GM19025 (cell line): ENCODE measurements at regions not wholly inside any gene's neighbourhood (a gene's known extent, or its start where the extent isn't known, plus 50 kb on each side); places are given as distances from the start of the nearest gene placed in this dataset.
"Not testable (repeated sequence)": the region's sequence is repeated elsewhere in the genome, so short reads cannot be mapped to it uniquely, and the experiment has no call there.

Source experiments
- ATAC-seq: cut with Tn5 transposase; IDR thresholded peaks from one replicate; pipeline ENCODE4 v1.9.1; 2021; ENCODE audit warnings: mild to moderate bottlenecking, low read depth, moderate library complexity; ENCODE audit not compliant: unreplicated experiment

DNA sequence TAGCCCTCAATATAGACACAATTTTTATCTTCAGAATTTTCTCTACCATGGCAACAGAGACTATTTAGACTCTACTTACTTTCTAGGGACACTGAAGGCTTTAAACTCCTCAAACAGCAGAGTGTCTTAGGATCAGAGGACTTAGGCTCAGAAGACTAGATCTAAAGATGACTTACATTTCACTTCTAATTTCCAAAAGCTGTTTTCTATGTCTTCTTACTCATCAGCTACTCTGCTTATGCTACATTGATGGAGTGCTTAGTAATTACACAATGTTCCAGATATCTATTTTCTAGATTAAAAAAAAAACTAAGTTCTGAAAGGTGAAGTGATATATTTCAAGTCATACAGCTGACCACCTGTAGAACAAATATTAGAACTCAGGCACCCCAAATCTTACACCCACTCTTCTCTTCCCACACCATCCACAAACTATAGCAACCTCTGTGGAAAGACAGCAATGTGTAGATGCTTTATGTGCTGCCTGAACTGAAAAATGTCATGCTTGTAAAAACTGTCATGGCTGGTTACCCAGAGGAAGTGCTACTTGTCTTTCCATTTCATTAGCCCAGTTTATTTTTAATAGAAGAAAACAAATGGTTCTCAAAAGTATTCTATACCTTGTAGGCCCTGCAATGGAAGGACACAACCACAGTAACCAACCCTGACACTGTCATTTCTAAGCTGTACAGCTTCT lies 831.0 kb upstream of the ACVR2A start:
- no peak for ATAC-seq

GRCh38 chr2:147008481-147008880 lies 836.3 kb upstream of the ACVR2A start:
- ATAC-seq, result no peak

DNA sequence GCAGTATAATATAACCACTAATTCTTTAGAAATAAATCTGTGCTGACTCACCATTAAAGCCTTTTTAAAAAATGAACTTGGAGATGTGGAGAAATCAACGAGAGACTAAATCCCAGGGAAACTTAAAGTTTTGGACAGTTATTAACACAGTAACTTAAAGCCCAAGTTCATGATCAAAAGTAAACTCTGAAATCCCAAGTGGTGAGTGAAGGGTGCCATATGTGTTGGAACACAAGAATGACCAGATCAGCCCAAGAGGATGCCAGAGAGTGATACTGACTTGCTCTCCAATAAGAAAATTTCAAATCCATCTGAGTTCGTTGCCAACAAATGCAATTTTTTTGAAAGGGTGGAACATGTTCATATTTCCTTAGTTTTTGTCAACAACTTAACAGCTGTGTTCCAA lies 838.1 kb upstream of the ACVR2A start:
- ATAC-seq, result no peak

- ATAC-seq, result no peak
Observed at GRCh38 chr2:147003081-147003480, 841.7 kb upstream of the ACVR2A start.

GRCh38 chr2:147002256-147002655 lies 842.6 kb upstream of the ACVR2A start:
- ATAC-seq, result no peak

DNA sequence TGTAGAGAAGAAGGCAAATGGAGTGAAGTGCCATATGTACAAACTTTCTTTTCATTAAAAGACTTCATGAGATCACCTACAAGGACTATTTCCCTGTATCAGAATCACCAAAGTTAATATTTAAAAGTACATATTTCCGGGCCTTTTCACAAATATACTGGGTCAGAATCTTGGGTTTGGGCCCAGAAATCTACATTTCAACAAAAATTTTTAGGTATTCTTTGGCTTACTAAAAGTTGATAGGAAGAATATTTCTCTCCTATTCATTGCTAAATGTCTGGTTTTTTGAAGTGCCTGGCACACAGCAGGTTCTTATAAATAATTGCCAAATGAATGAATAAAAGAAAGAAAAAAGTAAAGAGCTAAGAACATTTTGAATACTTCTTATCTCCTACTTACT lies 843.8 kb upstream of the ACVR2A start:
- ATAC-seq, result no peak

GRCh38 chr2:147000151-147000550 lies 844.7 kb upstream of the ACVR2A start:
- not testable (repeated sequence) for ATAC-seq

- no peak for ATAC-seq
Observed at GRCh38 chr2:146997945-146998344, 846.9 kb upstream of the ACVR2A start.

DNA sequence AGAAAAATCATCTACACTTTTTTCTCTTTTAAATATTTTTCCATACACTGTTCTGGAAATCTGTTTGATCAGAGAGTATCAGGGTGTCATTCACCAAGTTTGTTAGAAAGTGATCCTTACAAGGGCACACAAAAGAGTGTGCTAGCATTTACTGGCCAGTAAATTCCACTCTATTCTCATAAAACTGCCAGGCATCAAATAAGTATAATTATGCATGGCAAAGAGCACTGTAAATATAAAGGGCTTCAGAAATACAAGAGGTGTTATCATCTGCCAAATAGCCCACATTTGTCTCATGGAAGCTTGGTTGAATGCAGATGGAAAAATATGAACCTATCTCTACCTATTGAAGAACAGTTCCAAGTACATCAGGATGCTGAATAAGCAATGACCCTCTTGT lies 847.3 kb upstream of the ACVR2A start:
- ATAC-seq, result no peak

DNA sequence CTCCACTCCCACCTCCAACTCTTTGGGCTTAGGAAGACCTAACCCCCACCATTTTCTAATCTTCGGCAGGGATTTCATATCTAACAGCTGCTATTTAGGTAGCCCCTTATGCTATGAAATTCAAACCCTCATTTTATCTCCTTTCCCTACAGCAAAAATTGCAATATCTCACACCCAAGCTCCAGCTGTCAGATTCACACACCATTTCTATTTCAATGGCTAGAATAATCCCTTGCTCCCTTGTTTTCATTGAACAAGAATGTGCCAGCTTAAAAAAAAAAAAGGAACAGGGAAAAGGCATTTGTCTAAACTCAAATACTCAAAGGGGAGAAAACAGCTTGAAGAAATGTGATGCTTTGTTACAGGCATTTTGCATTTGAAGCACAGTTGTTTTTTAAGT lies 850.6 kb upstream of the ACVR2A start:
- no peak for ATAC-seq

GRCh38 chr2:146992466-146992865 lies 852.4 kb upstream of the ACVR2A start:
- no peak for ATAC-seq

- ATAC-seq, result no peak
Observed at GRCh38 chr2:146992057-146992456, 852.8 kb upstream of the ACVR2A start.

DNA sequence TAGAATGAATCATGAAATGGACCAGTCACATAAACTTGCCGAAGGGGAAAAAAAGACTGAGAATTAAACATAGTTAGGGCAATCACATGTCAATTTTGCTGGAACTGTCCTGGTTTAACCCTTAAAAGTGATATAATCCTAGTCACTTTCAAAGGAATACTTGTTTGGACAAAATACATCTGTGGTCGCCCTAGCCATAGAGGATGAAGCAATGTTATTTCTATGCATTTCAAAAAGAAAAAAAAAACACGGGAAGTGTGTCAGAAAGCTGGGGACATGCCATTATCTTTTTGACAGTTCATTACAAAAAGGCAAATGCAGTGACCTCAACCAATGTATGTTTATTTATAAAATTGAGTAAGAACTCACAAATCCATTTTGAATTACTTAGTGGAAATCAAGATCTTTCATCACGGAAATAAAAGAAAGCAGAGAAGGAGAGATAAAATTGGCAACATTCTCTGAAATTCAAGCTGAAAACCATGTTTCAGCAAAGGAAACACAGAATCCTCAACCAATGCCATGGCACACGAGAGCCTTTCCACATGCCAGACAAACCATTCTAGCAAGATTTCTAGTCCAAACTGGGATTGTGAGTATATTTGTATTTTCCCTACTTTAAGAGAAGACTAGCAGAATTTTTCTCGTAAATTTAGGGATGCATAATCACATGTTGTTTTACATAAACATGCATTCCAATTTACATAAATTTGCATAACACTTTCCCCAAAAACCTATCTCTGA lies 854.3 kb upstream of the ACVR2A start:
- ATAC-seq, result no peak

DNA sequence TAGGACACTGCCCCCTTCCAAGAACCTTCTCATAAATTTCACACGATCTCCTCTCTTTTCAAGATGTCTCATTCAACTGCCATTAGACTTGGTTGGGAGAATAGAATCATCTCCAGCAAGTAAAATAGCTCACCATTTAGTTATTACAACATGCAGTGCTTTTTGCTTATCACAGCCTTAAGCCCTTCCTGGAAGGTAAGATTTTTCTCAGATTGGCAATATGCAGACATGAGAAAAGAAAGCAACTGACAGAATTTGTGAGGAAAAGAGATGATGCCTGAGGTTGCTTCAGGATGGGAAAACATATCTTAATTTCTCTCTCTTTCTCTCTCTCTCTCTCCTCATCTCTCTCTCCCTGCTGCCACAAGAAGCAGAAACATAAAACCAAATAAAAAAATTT lies 855.1 kb upstream of the ACVR2A start:
- ATAC-seq, result no peak

DNA sequence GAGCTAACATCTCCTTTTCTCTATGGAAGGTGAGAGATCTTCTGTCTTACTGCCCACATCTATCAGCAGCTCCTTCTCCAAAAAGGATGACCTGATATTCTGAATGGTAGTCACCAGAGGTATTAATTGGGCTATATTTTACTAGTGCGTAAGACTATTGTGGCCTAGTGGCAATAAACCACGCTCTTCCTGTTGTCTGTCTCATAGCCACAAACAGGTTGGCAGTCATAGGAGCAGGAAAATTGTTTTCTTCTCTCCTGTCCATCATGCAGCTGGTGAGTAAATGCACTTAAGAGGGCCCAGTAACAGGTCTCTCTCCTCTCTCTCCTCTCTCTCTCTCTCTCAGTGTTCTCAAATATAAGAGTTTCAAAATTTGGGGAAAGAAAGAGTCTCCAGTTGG lies 856.8 kb upstream of the ACVR2A start:
- no peak for ATAC-seq

GRCh38 chr2:146986161-146986560 lies 858.7 kb upstream of the ACVR2A start:
- no peak for ATAC-seq

DNA sequence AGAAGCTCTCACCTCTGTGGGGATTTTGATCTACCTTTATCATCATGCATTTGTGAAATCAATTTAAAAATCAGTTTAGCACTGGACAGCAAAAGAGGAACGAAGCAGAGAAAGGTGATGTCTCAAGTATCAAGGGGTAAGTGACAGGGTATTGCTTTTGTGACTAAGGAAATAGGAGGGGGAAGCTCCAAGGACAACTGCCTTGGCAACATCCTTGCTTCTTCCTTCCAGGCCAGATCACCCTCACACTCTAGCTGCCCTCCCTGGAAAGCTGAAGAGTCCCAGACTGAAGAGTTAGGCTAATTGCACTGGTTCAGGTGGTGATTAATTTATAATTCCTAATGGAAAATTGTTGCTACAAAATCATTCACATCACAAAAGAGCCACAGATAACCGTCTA lies 859.1 kb upstream of the ACVR2A start:
- ATAC-seq, result no peak

DNA sequence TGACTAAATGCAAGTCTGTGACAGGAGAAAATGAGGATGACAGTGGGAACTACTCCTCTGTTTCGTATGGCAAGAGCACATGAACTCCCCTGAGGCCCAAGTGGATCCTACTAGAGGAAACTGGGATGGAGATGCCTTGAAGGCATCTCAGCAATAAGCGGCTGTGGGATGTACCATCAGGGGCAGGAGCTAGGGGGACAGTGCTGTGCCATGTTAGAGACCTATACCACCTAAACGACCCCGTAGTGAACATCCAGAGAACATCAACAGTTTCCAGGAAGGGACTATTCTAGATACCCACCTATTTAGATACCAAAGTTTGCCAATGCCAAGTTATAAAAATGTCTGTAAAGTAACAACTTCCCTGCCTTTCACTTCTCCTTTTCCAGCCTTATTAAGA lies 860.8 kb upstream of the ACVR2A start:
- ATAC-seq, result no peak

DNA sequence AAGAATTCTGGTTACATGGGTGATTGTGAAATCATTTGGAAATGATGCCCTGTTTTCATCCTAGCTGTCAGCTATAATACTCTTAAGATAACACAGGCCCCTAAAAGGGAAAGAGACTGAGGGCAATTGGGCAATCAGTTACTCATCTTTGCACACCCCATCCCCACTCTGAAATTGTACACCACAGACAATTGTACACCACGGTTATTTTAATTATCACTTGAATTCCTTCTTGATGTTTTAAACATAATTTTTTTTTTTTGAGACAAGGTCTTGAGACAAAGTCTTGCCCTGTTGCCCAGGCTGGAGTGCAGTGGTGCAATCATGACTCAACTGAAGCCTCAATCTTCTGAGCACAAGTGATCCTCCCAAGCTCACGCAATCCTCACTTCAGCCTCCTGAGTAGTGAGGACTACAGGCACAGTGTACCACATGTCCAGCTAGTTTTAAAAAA lies 862.4 kb upstream of the ACVR2A start:
- no peak for ATAC-seq

DNA sequence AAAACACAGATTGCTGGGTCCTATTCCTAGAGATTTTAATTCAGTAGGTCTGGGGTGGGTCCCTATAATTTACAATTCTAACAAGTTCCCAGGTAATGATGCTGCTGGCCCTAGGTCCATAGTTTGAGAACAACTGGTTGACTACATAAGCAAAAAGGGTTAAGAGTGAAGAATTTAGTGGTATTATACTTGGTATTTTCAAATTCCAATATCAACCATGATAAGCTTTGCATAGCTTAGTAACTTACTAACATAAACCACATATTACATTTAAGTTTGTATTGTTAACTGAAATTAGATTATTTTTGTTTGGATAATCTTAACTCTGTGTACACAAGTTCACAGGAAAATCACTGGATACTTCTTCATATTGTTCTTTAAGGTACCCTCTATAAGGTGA lies 862.9 kb upstream of the ACVR2A start:
- no peak for ATAC-seq

GRCh38 chr2:146979746-146980145 lies 865.1 kb upstream of the ACVR2A start:
- no peak for ATAC-seq
